ENCODE measurements at regions not wholly inside any gene's neighbourhood (a gene's known extent, or its start where the extent isn't known, plus 50 kb on each side); places are given as distances from the start of the nearest gene placed in this dataset.
"Not testable (repeated sequence)": the region's sequence is repeated elsewhere in the genome, so short reads cannot be mapped to it uniquely, and the experiment has no call there.

GRCh38 chr11:21656065-21656464 lies 536.8 kb upstream of the ANO5 start:
- CTCF ChIA-PET: no interaction called here
- Histone ChIP-seq H3K4me3 (ENCODE audit: low read depth, low read length) (no peak overlapping the region), H3K9me3 (ENCODE audit: control insufficient read depth, insufficient read depth, low read depth, low read length) (no peaks in the 10 kb centered on the region), H3K27ac (ENCODE audit: extremely low read depth, low read depth, low read length) (no peak overlapping the region), H3K4me1 (ENCODE audit: control insufficient read depth, insufficient read depth, low read length) (no peaks in the 10 kb centered on the region), H3K36me3 (ENCODE audit: control insufficient read depth in 2 of 2, insufficient read depth in 1 of 2, low read length in 2 of 2) (no peaks in the 10 kb centered on the region)
- POLR2A ChIA-PET: no interaction called here
- TF ChIP-seq ZNF626 (tag by site-specific recombination; IDR thresholded peaks at IDR 0.05): no peak

GRCh38 chr11:21658654-21659193 lies 534.2 kb upstream of the ANO5 start:
- CTCF ChIA-PET: no interaction called here
- no peaks in the 10 kb centered on the region for H3K9me3 ChIP-seq (ENCODE audit: control insufficient read depth, insufficient read depth, low read depth, low read length)
- no peak for TF ChIP-seq ZNF302 (tag by site-specific recombination; IDR thresholded peaks at IDR 0.05; ENCODE audit: low read depth)
- TF ChIP-seq, protein P1, sequence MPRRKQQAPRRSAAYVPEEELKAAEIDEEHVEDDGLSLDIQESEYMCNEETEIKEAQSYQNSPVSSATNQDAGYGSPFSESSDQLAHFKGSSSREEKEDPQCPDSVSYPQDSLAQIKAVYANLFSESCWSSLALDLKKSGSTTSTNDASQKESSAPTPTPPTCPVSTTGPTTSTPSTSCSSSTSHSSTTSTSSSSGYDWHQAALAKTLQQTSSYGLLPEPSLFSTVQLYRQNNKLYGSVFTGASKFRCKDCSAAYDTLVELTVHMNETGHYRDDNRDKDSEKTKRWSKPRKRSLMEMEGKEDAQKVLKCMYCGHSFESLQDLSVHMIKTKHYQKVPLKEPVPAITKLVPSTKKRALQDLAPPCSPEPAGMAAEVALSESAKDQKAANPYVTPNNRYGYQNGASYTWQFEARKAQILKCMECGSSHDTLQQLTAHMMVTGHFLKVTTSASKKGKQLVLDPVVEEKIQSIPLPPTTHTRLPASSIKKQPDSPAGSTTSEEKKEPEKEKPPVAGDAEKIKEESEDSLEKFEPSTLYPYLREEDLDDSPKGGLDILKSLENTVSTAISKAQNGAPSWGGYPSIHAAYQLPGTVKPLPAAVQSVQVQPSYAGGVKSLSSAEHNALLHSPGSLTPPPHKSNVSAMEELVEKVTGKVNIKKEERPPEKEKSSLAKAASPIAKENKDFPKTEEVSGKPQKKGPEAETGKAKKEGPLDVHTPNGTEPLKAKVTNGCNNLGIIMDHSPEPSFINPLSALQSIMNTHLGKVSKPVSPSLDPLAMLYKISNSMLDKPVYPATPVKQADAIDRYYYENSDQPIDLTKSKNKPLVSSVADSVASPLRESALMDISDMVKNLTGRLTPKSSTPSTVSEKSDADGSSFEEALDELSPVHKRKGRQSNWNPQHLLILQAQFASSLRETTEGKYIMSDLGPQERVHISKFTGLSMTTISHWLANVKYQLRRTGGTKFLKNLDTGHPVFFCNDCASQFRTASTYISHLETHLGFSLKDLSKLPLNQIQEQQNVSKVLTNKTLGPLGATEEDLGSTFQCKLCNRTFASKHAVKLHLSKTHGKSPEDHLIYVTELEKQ (tag by site-specific recombination; IDR thresholded peaks at IDR 0.05; ENCODE audit: borderline replicate concordance): no peak
- no peak for TF ChIP-seq ZNF157 (tag by site-specific recombination; IDR thresholded peaks at IDR 0.05)
- TF ChIP-seq ZNF449 (tag by site-specific recombination; IDR thresholded peaks at IDR 0.05): no peak
- no peak for TF ChIP-seq ZNF830 (tag by site-specific recombination; IDR thresholded peaks at IDR 0.05; ENCODE audit: low read depth)
- TF ChIP-seq MEIS1 (CRISPR knock-in tag; IDR thresholded peaks at IDR 0.05; ENCODE audit: borderline replicate concordance): no peak
- no peak for TF ChIP-seq KLF16 (tag by site-specific recombination; IDR thresholded peaks at IDR 0.05)
- TF ChIP-seq ZNF768 (tag by site-specific recombination; IDR thresholded peaks at IDR 0.05): no peak
- TF ChIP-seq ZNF837 (tag by site-specific recombination; IDR thresholded peaks at IDR 0.05): no peak
- TF ChIP-seq ZNF558 (tag by site-specific recombination; IDR thresholded peaks at IDR 0.05): no peak
- no peak for TF ChIP-seq ZSCAN23 (tag by site-specific recombination; IDR thresholded peaks at IDR 0.05)
- no peaks in the 10 kb centered on the region for H3K36me3 ChIP-seq (ENCODE audit: control insufficient read depth in 2 of 2, insufficient read depth in 1 of 2, low read length in 2 of 2)
- no peak overlapping the region for H3K4me3 ChIP-seq (ENCODE audit: low read depth, low read length)
- POLR2A ChIA-PET: no interaction called here
- no peak overlapping the region for H3K27ac ChIP-seq (ENCODE audit: extremely low read depth, low read depth, low read length)
- H3K4me1 ChIP-seq (ENCODE audit: control insufficient read depth, insufficient read depth, low read length): no peaks in the 10 kb centered on the region

GRCh38 chr11:21659377-21659776 lies 533.5 kb upstream of the ANO5 start:
- CTCF ChIA-PET; H3K4me1 ChIP-seq (ENCODE audit: control insufficient read depth, insufficient read depth, low read length); POLR2A ChIA-PET; H3K9me3 ChIP-seq (ENCODE audit: control insufficient read depth, insufficient read depth, low read depth, low read length); H3K36me3 ChIP-seq (ENCODE audit: control insufficient read depth in 2 of 2, insufficient read depth in 1 of 2, low read length in 2 of 2); H3K4me3 ChIP-seq (ENCODE audit: low read depth, low read length); H3K27ac ChIP-seq (ENCODE audit: extremely low read depth, low read depth, low read length): not testable (repeated sequence)

DNA sequence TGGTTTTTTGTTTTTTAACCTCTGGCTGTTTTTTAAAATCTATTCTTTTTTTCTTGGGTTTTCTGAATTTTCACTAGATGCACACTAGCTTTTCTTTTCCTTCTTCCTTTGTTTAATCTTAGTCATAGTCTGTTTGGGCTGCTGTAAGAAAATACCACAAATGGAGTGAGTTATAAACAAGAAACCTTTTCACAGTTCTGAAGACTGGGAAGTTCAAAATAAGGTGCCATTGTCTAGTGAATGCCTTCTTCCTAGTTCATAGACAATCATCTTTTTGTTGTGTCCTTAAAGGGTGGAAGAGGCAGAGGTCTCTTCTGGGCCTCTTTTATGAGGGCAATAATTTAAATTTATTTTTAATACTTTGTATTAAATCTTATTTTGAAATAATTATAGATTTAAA lies 532.9 kb upstream of the ANO5 start:
- H3K4me1 ChIP-seq (ENCODE audit: control insufficient read depth, insufficient read depth, low read length): no peaks in the 10 kb centered on the region
- H3K4me3 ChIP-seq (ENCODE audit: low read depth, low read length): no peak overlapping the region
- POLR2A ChIA-PET: no interaction called here

More for the DNA sequence above, 532.9 kb upstream of the ANO5 start:
- TF ChIP-seq ZSCAN23 (tag by site-specific recombination; IDR thresholded peaks at IDR 0.05): no peak
- TF ChIP-seq ZIC2 (tag by site-specific recombination; IDR thresholded peaks at IDR 0.05): no peak
- TF ChIP-seq ZNF670 (tag by site-specific recombination; IDR thresholded peaks at IDR 0.05; ENCODE audit: low read depth): no peak
- Histone ChIP-seq H3K36me3 (ENCODE audit: control insufficient read depth in 2 of 2, insufficient read depth in 1 of 2, low read length in 2 of 2) (no peaks in the 10 kb centered on the region), H3K9me3 (ENCODE audit: control insufficient read depth, insufficient read depth, low read depth, low read length) (no peaks in the 10 kb centered on the region), H3K27ac (ENCODE audit: extremely low read depth, low read depth, low read length) (no peak overlapping the region)
- CTCF ChIA-PET: no interaction called here

Data from HEK293 (cell line).